Lower leg skin (tissue), 3 donors: ENCODE measurements at regions not wholly inside any gene's neighbourhood (a gene's known extent, or its start where the extent isn't known, plus 50 kb on each side); places are given as distances from the start of the nearest gene placed in this dataset.

Source experiments
- POLR2A ChIP-seq, 2 donors: fragments of 450-650 bp; IDR thresholded peaks; one replicate each; pipeline ENCODE4 v1.6.1; 2016 to 2017; ENCODE audit warnings: antibody characterized with exemption in 2 of 2, mild to moderate bottlenecking in 1 of 2, moderate library complexity in 1 of 2
- TF ChIP-seq, protein P1 (sequence below), 3 donors: fragments of 450-650 bp; IDR thresholded peaks; one replicate each; pipeline ENCODE4 v1.5.1; 2016; ENCODE audit warnings: antibody characterized with exemption in 3 of 3, mild to moderate bottlenecking in 3 of 3, moderate library complexity in 2 of 3

DNA sequence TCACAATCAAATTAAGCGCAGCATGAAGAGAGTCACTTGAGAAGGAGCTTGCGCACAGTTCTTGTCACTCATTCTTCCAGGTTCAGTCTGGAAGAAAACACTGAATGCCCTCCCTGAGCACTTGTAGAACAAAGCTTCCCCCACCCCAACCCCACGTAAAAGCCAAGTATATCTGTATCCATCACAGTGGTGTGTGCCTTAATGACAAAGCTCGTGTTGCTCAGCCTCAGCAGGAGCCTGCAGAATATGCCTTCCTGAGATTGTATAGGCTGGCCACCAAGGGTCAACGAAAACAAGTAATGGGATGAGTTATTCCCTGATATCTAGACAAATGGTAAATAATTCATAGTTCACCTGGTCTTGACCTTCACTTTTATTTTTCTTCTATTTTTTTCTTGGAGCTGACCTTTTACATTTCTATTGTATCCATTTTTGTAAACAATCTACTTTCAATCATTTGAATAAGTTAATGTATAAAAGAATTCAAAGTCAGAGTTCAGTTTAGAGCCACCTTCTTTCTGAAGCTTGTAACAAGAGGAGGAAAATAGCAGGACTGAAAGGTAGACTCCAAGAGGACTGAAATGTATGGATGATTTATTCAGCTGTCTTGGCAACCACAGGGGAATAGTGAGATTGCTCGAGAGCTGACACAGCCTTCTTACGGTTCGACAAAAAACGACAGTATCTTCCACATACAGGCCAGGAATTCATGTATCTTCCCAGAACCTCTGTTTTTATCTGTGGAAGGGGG, 405.5 kb upstream of the TPM1 start:
- no peak for TF ChIP-seq POLR2A (IDR thresholded peaks at IDR 0.05)
- TF ChIP-seq, protein P1, sequence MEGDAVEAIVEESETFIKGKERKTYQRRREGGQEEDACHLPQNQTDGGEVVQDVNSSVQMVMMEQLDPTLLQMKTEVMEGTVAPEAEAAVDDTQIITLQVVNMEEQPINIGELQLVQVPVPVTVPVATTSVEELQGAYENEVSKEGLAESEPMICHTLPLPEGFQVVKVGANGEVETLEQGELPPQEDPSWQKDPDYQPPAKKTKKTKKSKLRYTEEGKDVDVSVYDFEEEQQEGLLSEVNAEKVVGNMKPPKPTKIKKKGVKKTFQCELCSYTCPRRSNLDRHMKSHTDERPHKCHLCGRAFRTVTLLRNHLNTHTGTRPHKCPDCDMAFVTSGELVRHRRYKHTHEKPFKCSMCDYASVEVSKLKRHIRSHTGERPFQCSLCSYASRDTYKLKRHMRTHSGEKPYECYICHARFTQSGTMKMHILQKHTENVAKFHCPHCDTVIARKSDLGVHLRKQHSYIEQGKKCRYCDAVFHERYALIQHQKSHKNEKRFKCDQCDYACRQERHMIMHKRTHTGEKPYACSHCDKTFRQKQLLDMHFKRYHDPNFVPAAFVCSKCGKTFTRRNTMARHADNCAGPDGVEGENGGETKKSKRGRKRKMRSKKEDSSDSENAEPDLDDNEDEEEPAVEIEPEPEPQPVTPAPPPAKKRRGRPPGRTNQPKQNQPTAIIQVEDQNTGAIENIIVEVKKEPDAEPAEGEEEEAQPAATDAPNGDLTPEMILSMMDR (IDR thresholded peaks at IDR 0.05), result no peak
